Loucy (cell line): ENCODE measurements at regions not wholly inside any gene's neighbourhood (a gene's known extent, or its start where the extent isn't known, plus 50 kb on each side); places are given as distances from the start of the nearest gene placed in this dataset.

Experiments used
- H2AFZ ChIP-seq: fragments of 200-600 bp; sonication (generic); 2 replicates; pipeline ENCODE4 v1.6.0; 2016; ENCODE audit warnings: antibody characterized with exemption, mild to moderate bottlenecking, low read length, moderate library complexity
- H3F3A ChIP-seq: fragments of 200-600 bp; 2 replicates; pipeline ENCODE4 v1.6.0; 2016; ENCODE audit warnings: antibody characterized with exemption, low read depth, mild to moderate bottlenecking
- H3K27me3 ChIP-seq: fragments of 200-600 bp; sonication (generic); 2 replicates; pipeline ENCODE4 v1.6.1; 2014; ENCODE audit warnings: low read length, mild to moderate bottlenecking; ENCODE audit not compliant: insufficient read depth, poor library complexity, severe bottlenecking
- H3K36me3 ChIP-seq: fragments of 200-600 bp; sonication (generic); 2 replicates; pipeline ENCODE4 v1.6.1; 2016; ENCODE audit warnings: low read length; ENCODE audit not compliant: insufficient read depth
- H3K4me1 ChIP-seq: fragments of 200-600 bp; sonication (generic); 2 replicates; pipeline ENCODE4 v1.5.1; 2014; ENCODE audit warnings: low read length, mild to moderate bottlenecking; ENCODE audit not compliant: insufficient read depth, poor library complexity, severe bottlenecking
- H3K4me2 ChIP-seq: fragments of 200-600 bp; sonication (generic); 2 replicates; pipeline ENCODE4 v1.6.0; 2014; ENCODE audit warnings: antibody characterized with exemption, low read length, low read depth, mild to moderate bottlenecking; ENCODE audit not compliant: poor library complexity, severe bottlenecking
- H3K4me3 ChIP-seq: fragments of 200-600 bp; sonication (generic); 2 replicates; pipeline ENCODE4 v1.5.1; 2014; ENCODE audit warnings: low read length, mild to moderate bottlenecking, mixed read lengths; ENCODE audit not compliant: poor library complexity, severe bottlenecking
- H3K79me2 ChIP-seq: fragments of 200-600 bp; sonication (generic); 2 replicates; pipeline ENCODE4 v1.6.1; 2014; ENCODE audit warnings: low read length; ENCODE audit not compliant: insufficient read depth
- H3K9ac ChIP-seq: fragments of 200-600 bp; sonication (generic); 2 replicates; pipeline ENCODE4 v1.6.0; 2014; ENCODE audit warnings: mild to moderate bottlenecking, low read depth, low read length, moderate library complexity; ENCODE audit not compliant: poor library complexity, severe bottlenecking
- H3K9me2 ChIP-seq: fragments of 200-600 bp; sonication (generic); replicated peaks from 2 replicates; pipeline ENCODE4 v1.6.1; 2016; ENCODE audit warnings: low read depth, low read length, mixed read lengths
- H3K9me3 ChIP-seq: fragments of 200-600 bp; sonication (generic); 2 replicates; pipeline ENCODE4 v1.6.1; 2014; ENCODE audit warnings: mild to moderate bottlenecking, antibody characterized with exemption, low read length, low read depth; ENCODE audit not compliant: insufficient read depth
- H4K20me1 ChIP-seq: fragments of 200-600 bp; sonication (generic); 2 replicates; pipeline ENCODE4 v1.6.0; 2014; ENCODE audit warnings: antibody characterized with exemption, low read length, mild to moderate bottlenecking; ENCODE audit not compliant: insufficient read depth, poor library complexity, severe bottlenecking
- CTCF ChIP-seq: fragments of 200-600 bp; sonication (generic); conservative IDR thresholded peaks from 2 replicates; pipeline ENCODE4 v1.5.1; 2014; ENCODE audit warnings: mild to moderate bottlenecking, antibody characterized with exemption, low read length
- EZH2phosphoT487 ChIP-seq: fragments of 200-600 bp; IDR thresholded peaks from 2 replicates; pipeline ENCODE4 v1.6.1; 2018; ENCODE audit warnings: antibody characterized with exemption, mild to moderate bottlenecking, moderate library complexity, borderline replicate concordance

GRCh38 chr4:37169956-37170355, 74.6 kb upstream of the NWD2 start:
- Histone ChIP-seq H3K9me2 (no peaks in the 10 kb centered on the region), H3K36me3 (no peaks in the 10 kb centered on the region), H2AFZ (no peak overlapping the region), H3K4me2 (no peak overlapping the region), H3K4me3 (no peak overlapping the region), H3K27me3 (no peaks in the 10 kb centered on the region), H3F3A (no peaks in the 10 kb centered on the region), H3K79me2 (no peaks in the 10 kb centered on the region), H4K20me1 (no peaks in the 10 kb centered on the region), H3K9ac (no peak overlapping the region), H3K9me3 (no peaks in the 10 kb centered on the region), H3K4me1 (no peaks in the 10 kb centered on the region)
- no peak for TF ChIP-seq EZH2phosphoT487

GRCh38 chr4:37188100-37188499, 56.4 kb upstream of the NWD2 start:
- Histone ChIP-seq H3K9ac (no peak overlapping the region), H2AFZ (no peak overlapping the region), H3K4me2 (no peak overlapping the region), H4K20me1 (no peaks in the 10 kb centered on the region), H3K4me3 (no peak overlapping the region), H3K9me2 (no peaks in the 10 kb centered on the region), H3K36me3 (no peaks in the 10 kb centered on the region), H3F3A (no peaks in the 10 kb centered on the region), H3K27me3 (no peaks in the 10 kb centered on the region), H3K9me3 (no peaks in the 10 kb centered on the region; the same call in 1 of the 2 replicates), H3K79me2 (no peaks in the 10 kb centered on the region), H3K4me1 (no peaks in the 10 kb centered on the region)
- TF ChIP-seq EZH2phosphoT487 (no peak), CTCF (peak; percentile 30)
